ENCODE measurements at regions not wholly inside any gene's neighbourhood (a gene's known extent, or its start where the extent isn't known, plus 50 kb on each side); places are given as distances from the start of the nearest gene placed in this dataset.
"Not testable (repeated sequence)": the region's sequence is repeated elsewhere in the genome, so short reads cannot be mapped to it uniquely, and the experiment has no call there.

GRCh38 chr2:89895629-89896028, 1204.2 kb downstream of the RPIA start:
- H3K27ac ChIP-seq, H3K9ac ChIP-seq, H3K4me1 ChIP-seq, H3K27me3 ChIP-seq, H3K4me2 ChIP-seq, H3K36me3 ChIP-seq, H3K9me3 ChIP-seq, H4K20me1 ChIP-seq, H3K4me3 ChIP-seq: not testable (repeated sequence)

DNA sequence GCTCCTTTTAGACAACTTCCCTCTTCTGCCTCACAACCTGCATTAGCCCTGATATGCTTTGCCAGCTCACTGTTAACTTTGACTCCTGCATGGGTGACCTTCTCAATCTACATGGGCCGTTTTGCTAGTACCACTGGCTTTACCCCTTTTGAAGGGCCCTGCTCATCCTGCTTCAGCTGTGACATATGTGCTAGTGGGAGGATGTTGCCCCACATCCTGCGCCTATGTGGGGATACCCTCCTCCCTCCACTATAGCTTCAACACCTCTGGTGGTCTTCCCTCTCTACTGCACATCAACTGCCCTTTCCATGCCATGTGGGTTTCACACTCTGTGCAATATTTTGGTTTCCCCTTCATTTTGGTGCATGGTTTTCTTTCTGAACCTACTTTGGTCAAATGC, 1235.5 kb downstream of the RPIA start:
- H3K4me3 ChIP-seq, H3K27me3 ChIP-seq, H3K9ac ChIP-seq, H3K27ac ChIP-seq, H3K4me1 ChIP-seq, H3K9me3 ChIP-seq, H3K36me3 ChIP-seq, H4K20me1 ChIP-seq, H3K4me2 ChIP-seq: not testable (repeated sequence)

DNA sequence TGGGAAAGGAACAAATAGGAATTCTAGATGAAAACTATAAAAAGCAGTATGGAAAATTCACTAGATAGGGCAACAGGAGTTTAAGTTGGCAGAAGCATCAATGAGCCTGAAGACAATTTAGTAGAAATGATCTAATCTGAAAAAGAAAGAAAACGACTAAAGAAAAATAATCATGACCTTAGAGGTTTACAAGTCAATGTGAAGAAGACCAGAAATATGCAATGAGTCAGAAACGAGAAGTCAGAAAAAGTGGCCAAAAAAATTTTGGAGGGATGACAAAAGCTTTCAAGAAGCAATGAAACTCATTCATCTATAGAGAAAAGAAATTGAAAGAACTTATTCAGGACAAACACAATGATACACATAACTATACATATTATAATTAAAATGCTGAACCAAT, 1244.0 kb downstream of the RPIA start:
- H3K9me3 ChIP-seq, H3K36me3 ChIP-seq, H4K20me1 ChIP-seq, H3K27me3 ChIP-seq, H3K9ac ChIP-seq, H3K4me3 ChIP-seq: not testable (repeated sequence)
- peak overlapping the region; percentile 4; the same call in 1 of the 2 replicates for H3K27ac ChIP-seq
- H3K4me2 ChIP-seq = peak overlapping the region; percentile 58
- peaks cover 32% of the 10 kb centered on the region for H3K4me1 ChIP-seq

DNA sequence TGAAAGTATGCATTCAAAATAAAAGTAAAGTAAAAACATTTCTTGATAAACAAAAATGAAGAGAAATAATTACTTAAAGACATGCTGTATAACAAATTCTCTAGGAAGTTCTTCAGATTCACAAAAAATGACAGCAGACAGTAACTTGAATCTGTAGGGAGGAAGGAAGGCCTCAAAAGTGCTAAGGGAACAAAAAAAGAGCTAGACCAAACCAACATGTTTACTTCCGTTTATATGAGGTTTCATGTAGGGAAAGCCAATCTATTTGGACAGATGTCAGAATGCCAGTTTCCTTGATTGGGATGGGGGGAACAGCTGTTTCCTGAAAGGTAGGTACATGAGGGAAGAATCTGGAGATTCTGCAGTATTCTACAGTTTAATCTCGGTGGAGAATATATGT, 1244.5 kb downstream of the RPIA start:
- peaks cover 32% of the 10 kb centered on the region for H3K4me1 ChIP-seq
- H3K27ac ChIP-seq = peak overlapping the region; percentile 4; the same call in 1 of the 2 replicates
- not testable (repeated sequence) for H3K4me3 ChIP-seq, H4K20me1 ChIP-seq, H3K9ac ChIP-seq, H3K27me3 ChIP-seq, H3K36me3 ChIP-seq, H3K9me3 ChIP-seq
- peak overlapping the region; percentile 58 for H3K4me2 ChIP-seq

DNA sequence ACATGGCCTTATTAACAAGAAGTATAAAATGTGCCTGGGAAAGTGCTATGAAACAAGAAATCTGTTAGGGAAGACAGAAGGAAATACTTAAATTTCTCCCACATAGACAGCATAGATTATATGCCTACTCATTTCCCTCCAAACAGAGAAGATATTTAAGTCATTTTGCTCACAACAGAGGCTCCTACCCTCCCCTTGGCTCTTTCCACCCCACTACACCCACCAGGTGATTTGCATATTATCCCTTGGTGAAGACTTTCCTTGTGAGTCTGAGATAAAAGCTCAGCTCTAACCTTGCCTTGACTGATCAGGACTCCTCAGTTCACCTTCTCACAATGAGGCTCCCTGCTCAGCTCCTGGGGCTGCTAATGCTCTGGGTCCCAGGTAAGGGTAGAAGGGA, 1245.1 kb downstream of the RPIA start:
- H3K27ac ChIP-seq, H3K36me3 ChIP-seq: not testable (repeated sequence)
- peaks cover 32% of the 10 kb centered on the region for H3K4me1 ChIP-seq

DNA sequence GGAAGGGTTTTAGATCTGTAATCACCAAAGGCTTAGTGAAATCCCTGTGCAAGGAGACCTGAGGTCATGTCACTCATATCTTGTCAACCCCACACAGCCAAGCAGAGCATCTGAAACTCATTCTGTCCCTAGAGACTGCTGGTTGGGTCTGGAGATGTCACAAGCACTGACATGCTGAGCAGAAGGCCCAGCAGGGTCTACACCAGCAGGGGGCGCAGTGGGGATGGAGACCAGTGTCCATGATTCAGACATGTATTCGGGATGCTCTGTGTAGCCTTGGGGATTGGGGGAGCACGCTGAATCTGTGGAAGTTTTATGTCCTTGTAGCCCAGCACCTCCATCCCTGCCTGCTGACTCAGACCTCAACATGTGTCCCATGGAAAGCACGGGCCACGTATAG, 1247.3 kb downstream of the RPIA start:
- H3K9me3 ChIP-seq, H3K4me2 ChIP-seq: not testable (repeated sequence)

More for the DNA sequence above, 1245.1 kb downstream of the RPIA start:
- H3K4me3 ChIP-seq, H3K27me3 ChIP-seq, H3K9ac ChIP-seq, H4K20me1 ChIP-seq, H3K9me3 ChIP-seq: not testable (repeated sequence)
- H3K4me2 ChIP-seq = peak overlapping the region; percentile 58

GRCh38 chr2:89944267-89944666, 1252.8 kb downstream of the RPIA start:
- H3K27ac ChIP-seq, H3K9ac ChIP-seq, H3K4me1 ChIP-seq, H4K20me1 ChIP-seq, H3K4me3 ChIP-seq, H3K36me3 ChIP-seq, H3K4me2 ChIP-seq, H3K27me3 ChIP-seq, H3K9me3 ChIP-seq: not testable (repeated sequence)

More for the DNA sequence above, 1247.3 kb downstream of the RPIA start:
- not testable (repeated sequence) for H4K20me1 ChIP-seq, H3K27ac ChIP-seq, H3K36me3 ChIP-seq, H3K9ac ChIP-seq, H3K27me3 ChIP-seq, H3K4me3 ChIP-seq
- H3K4me1 ChIP-seq = peaks cover 32% of the 10 kb centered on the region

- not testable (repeated sequence) for H3K4me2 ChIP-seq, H3K27ac ChIP-seq, H3K27me3 ChIP-seq, H3K4me3 ChIP-seq, H4K20me1 ChIP-seq, H3K4me1 ChIP-seq, H3K9me3 ChIP-seq, H3K9ac ChIP-seq, H3K36me3 ChIP-seq
Measured at GRCh38 chr2:89945004-89945616, 1253.6 kb downstream of the RPIA start.

- not testable (repeated sequence) for H3K36me3 ChIP-seq, H4K20me1 ChIP-seq, H3K27me3 ChIP-seq, H3K4me3 ChIP-seq, H3K27ac ChIP-seq, H3K4me1 ChIP-seq, H3K9ac ChIP-seq, H3K9me3 ChIP-seq
- peak overlapping the region; percentile 55 for H3K4me2 ChIP-seq
Measured at GRCh38 chr2:89947208-89947815, 1255.8 kb downstream of the RPIA start.

DNA sequence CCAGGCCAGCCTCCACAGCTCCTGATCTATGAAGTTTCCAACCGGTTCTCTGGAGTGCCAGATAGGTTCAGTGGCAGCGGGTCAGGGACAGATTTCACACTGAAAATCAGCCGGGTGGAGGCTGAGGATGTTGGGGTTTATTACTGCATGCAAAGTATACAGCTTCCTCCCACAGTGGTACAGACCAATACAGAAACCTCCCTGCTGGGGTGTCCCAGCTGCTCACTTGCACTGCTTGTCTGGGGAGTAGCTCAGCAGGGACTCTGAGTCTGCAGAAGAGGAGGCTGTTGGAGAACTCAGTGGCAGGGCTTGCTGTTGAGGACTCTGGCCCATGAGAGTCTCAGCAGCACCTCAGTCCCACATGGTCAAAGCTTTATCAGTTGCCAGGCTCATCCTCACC, 1256.6 kb downstream of the RPIA start:
- H3K9ac ChIP-seq, H3K9me3 ChIP-seq, H3K4me3 ChIP-seq, H4K20me1 ChIP-seq, H3K27me3 ChIP-seq, H3K27ac ChIP-seq, H3K36me3 ChIP-seq, H3K4me1 ChIP-seq: not testable (repeated sequence)
- peak overlapping the region; percentile 55 for H3K4me2 ChIP-seq

DNA sequence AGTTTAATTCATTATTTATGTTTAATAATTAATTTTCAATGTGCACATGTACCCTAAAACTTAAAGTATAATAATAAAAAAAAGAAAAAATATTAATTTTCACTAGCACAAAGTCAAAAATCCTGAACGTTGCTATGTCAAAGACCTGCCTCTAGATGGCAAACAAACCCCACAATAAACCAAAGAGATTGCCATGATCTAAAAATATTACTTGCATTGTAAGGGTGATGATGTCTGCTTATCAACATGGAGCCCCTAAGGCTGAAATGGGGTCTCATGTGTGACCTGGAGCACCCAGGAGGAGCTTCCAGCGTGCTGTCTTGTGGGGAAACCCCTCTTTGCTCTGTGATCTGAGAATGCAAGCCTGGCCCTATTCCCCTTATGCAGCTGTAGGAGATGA, 1259.3 kb downstream of the RPIA start:
- not testable (repeated sequence) for H3K36me3 ChIP-seq, H3K9me3 ChIP-seq, H3K9ac ChIP-seq, H4K20me1 ChIP-seq, H3K4me1 ChIP-seq, H3K4me3 ChIP-seq, H3K27ac ChIP-seq, H3K4me2 ChIP-seq, H3K27me3 ChIP-seq

GRCh38 chr2:89957236-89957635, 1265.8 kb downstream of the RPIA start:
- H3K4me1 ChIP-seq, H3K36me3 ChIP-seq, H3K27ac ChIP-seq, H3K4me3 ChIP-seq, H3K27me3 ChIP-seq, H3K4me2 ChIP-seq, H3K9me3 ChIP-seq, H4K20me1 ChIP-seq, H3K9ac ChIP-seq: not testable (repeated sequence)

DNA sequence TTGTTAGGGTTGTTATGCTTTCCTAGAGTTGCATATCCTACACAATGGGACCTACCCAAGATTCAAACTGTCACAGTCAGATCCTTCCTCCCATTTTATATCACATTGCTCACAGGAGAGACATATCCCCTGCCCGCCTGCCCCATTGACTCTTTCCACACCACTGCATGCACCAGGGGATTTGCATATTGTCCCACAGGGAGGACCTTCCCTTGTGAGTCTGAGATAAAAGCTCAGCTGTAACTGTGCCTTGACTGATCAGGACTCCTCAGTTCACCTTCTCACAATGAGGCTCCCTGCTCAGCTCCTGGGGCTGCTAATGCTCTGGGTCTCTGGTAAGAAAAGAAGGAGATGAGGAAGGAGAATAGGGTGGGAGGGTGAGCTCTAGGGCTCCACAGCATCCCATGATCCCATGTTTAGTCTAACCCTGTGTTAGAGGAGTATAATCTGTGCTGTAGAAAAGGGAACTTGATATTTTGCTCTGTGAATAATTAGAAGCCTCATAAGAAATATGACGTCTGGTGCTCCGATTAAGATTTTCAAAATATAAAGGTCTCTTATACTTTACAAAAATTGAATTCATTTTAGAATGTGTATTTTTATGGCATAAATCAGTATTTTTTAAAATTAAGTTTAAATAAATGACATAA, 1268.4 kb downstream of the RPIA start:
- peak overlapping the region; percentile 55 for H3K4me2 ChIP-seq
- not testable (repeated sequence) for H3K27ac ChIP-seq, H3K9ac ChIP-seq, H3K4me1 ChIP-seq, H3K27me3 ChIP-seq, H4K20me1 ChIP-seq, H3K9me3 ChIP-seq, H3K36me3 ChIP-seq, H3K4me3 ChIP-seq

DNA sequence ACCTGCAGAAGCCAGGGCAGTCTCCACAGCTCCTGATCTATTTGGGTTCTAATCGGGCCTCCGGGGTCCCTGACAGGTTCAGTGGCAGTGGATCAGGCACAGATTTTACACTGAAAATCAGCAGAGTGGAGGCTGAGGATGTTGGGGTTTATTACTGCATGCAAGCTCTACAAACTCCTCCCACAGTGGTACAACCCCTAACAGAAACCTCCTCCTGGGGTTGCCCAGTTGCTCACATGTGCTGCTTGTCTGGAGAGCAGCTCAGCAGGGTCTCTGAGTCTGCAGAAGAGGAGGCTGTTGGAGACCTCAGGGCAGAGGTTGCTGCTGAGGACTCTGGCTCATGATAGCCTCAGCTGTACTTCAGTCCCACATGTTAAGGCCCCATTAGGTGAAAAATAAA, 1269.1 kb downstream of the RPIA start:
- H3K36me3 ChIP-seq, H3K4me3 ChIP-seq, H3K9me3 ChIP-seq: not testable (repeated sequence)

GRCh38 chr2:89968567-89968966, 1277.1 kb downstream of the RPIA start:
- H3K9me3 ChIP-seq, H3K4me1 ChIP-seq, H4K20me1 ChIP-seq, H3K27ac ChIP-seq, H3K4me3 ChIP-seq, H3K36me3 ChIP-seq, H3K9ac ChIP-seq, H3K27me3 ChIP-seq: not testable (repeated sequence)
- 0 out of 2 replicates have a peak overlapping the region, but pooled peaks have one; percentile 9 for H3K4me2 ChIP-seq

More for the DNA sequence above, 1269.1 kb downstream of the RPIA start:
- not testable (repeated sequence) for H3K4me2 ChIP-seq, H3K27ac ChIP-seq, H4K20me1 ChIP-seq, H3K27me3 ChIP-seq, H3K9ac ChIP-seq, H3K4me1 ChIP-seq

Data from BLaER1 (cell line).